ENCODE measurements at regions not wholly inside any gene's neighbourhood (a gene's known extent, or its start where the extent isn't known, plus 50 kb on each side); places are given as distances from the start of the nearest gene placed in this dataset.

DNA sequence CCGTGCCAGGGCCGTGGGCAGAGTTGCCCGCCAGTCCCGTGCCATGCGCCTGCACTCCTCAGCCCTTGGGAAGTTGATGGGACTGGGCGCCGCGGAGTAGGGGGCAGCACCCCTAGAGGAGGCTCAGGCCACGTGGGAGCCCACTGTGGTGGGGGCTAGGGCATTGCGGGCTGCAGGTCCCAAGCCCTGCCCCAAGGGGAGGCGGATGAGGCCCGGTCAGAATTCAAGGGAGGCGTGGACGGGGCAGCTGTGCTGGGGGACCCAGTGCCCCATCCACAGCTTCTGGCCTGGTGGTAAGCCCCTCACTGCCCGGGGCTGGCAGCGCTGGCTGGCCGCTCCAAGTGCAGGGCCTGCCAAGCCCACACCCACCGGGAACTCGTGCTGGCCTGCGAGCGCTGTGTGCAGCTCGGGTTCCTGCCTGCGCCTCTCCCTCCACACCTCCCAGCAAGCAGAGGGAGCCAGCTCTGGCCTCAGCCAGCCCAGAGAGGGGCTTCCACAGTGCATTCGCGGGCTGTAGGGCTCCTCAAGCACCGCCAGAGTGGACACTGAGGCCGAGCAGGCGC lies 317.8 kb downstream of the HAO1 start:
- TF ChIP-seq ZNF124 (CRISPR knock-in tag; IDR thresholded peaks at IDR 0.05): no peak
- TF ChIP-seq FOXM1 (CRISPR knock-in tag; IDR thresholded peaks at IDR 0.05): no peak
- TF ChIP-seq RAD21 (CRISPR knock-in tag; IDR thresholded peaks at IDR 0.05): no peak
- TF ChIP-seq, protein P1, sequence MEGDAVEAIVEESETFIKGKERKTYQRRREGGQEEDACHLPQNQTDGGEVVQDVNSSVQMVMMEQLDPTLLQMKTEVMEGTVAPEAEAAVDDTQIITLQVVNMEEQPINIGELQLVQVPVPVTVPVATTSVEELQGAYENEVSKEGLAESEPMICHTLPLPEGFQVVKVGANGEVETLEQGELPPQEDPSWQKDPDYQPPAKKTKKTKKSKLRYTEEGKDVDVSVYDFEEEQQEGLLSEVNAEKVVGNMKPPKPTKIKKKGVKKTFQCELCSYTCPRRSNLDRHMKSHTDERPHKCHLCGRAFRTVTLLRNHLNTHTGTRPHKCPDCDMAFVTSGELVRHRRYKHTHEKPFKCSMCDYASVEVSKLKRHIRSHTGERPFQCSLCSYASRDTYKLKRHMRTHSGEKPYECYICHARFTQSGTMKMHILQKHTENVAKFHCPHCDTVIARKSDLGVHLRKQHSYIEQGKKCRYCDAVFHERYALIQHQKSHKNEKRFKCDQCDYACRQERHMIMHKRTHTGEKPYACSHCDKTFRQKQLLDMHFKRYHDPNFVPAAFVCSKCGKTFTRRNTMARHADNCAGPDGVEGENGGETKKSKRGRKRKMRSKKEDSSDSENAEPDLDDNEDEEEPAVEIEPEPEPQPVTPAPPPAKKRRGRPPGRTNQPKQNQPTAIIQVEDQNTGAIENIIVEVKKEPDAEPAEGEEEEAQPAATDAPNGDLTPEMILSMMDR (CRISPR knock-in tag; IDR thresholded peaks at IDR 0.05): no peak
